Body of pancreas (tissue), 4 donors: ENCODE measurements at regions not wholly inside any gene's neighbourhood (a gene's known extent, or its start where the extent isn't known, plus 50 kb on each side); places are given as distances from the start of the nearest gene placed in this dataset.

Source experiments
- ATAC-seq: fragments of 150-250 bp; one replicate; pipeline ENCODE4 v1.9.1; 2016
- DNase-seq, 4 donors: peaks; one replicate each; pipeline ENCODE4 v3.0.0-alpha.2; 2019
- H3K27ac ChIP-seq, 4 donors: fragments of 200-600 bp; sonication (generic); 1 replicate in 3 of 4; 2 replicates in 1 of 4; pipeline versions ENCODE4 v1.5.1 to v1.6.1; 2016 to 2019; ENCODE audit warnings: mild to moderate bottlenecking in 1 of 4, mixed read lengths in 1 of 4, moderate library complexity in 1 of 4
- H3K27me3 ChIP-seq, 2 donors: fragments of 200-600 bp; sonication (generic); one replicate each; pipeline ENCODE4 v1.6.0; 2016; ENCODE audit warnings: mild to moderate bottlenecking in 1 of 2
- H3K36me3 ChIP-seq, 2 donors: fragments of 200-600 bp; sonication (generic); replicated peaks in 1 of 2; 2 replicates each; pipeline ENCODE4 v1.5.1; 2016; ENCODE audit warnings: low read depth in 2 of 2; ENCODE audit not compliant: insufficient read depth in 1 of 2
- H3K4me1 ChIP-seq: fragments of 200-600 bp; sonication (generic); one replicate; pipeline ENCODE4 v1.6.0; 2016
- H3K4me3 ChIP-seq, 2 donors: fragments of 200-600 bp; sonication (generic); 1 replicate in 1 of 2; 2 replicates in 1 of 2; pipeline ENCODE4 v1.5.1; 2016 to 2019
- H3K9me3 ChIP-seq, 3 donors: fragments of 200-600 bp; sonication (generic); 1 replicate in 2 of 3; 2 replicates in 1 of 3; pipeline ENCODE4 v1.5.1; 2016
- CTCF ChIP-seq, 7 experiments: fragments of 450-650 bp in 4 of 7; fragments of 200-600 bp in 3 of 7; sonication (generic) in 3 of 7; IDR thresholded peaks; one replicate each; pipeline ENCODE4 v1.5.1; 2016 to 2019; ENCODE audit warnings: antibody characterized with exemption in 7 of 7
- POLR2A ChIP-seq, 3 donors: fragments of 450-650 bp; IDR thresholded peaks; one replicate each; pipeline ENCODE4 v1.6.1; 2016; ENCODE audit warnings: antibody characterized with exemption in 3 of 3, mild to moderate bottlenecking in 2 of 3
- WGBS, 2 donors: methylation state at CpG; one replicate each; pipeline ENCODE4 v1.1.5; 2017; 5-methylcytosine and 5-hydroxymethylcytosine counted together
- intact Hi-C: fragments of 100-400 bp; cut with DNase I; formaldehyde crosslinking; loops from one replicate; pipeline ENCODE4 v1.15.1; 2023

- DNase-seq: no peak
- H3K27ac ChIP-seq: no peak overlapping the region
- WGBS, 2 donors: 80 to 86% methylated on average over 3 of the region's 3 CpGs
- no peak for ATAC-seq
- no peak for TF ChIP-seq POLR2A (IDR thresholded peaks at IDR 0.05)
- TF ChIP-seq CTCF (IDR thresholded peaks at IDR 0.05): no peak
- H3K9me3 ChIP-seq: no peaks in the 10 kb centered on the region
- intact Hi-C loops: no loop called here
- H3K36me3 ChIP-seq: no peaks in the 10 kb centered on the region
- H3K27me3 ChIP-seq: no peaks in the 10 kb centered on the region
- no peak overlapping the region for H3K4me3 ChIP-seq
- no peaks in the 10 kb centered on the region for H3K4me1 ChIP-seq
These were observed 134.7 kb downstream of the SOX9 start for GRCh38 chr17:72255481-72255880.

GRCh38 chr17:72258711-72259110 is 137.9 kb downstream of the SOX9 start:
- H3K36me3 ChIP-seq: no peaks in the 10 kb centered on the region
- H3K27ac ChIP-seq: no peak overlapping the region
- no peaks in the 10 kb centered on the region for H3K4me1 ChIP-seq
- H3K9me3 ChIP-seq: no peaks in the 10 kb centered on the region
- H3K27me3 ChIP-seq: peaks cover 0 to 2% of the 10 kb centered on the region in 2 donors
- intact Hi-C loops: no loop called here
- 89 to 100% methylated on average over 3 of the region's 3 CpGs for WGBS, 2 donors
- no peak overlapping the region for H3K4me3 ChIP-seq
- DNase-seq: no peak
- TF ChIP-seq CTCF (IDR thresholded peaks at IDR 0.05) (no peak), POLR2A (IDR thresholded peaks at IDR 0.05) (no peak)
- no peak for ATAC-seq

- Histone ChIP-seq H3K27ac (no peak overlapping the region), H3K4me1 (no peaks in the 10 kb centered on the region), H3K9me3 (no peaks in the 10 kb centered on the region), H3K36me3 (no peaks in the 10 kb centered on the region), H3K4me3 (no peak overlapping the region), H3K27me3 (peaks cover 0 to 2% of the 10 kb centered on the region in 2 donors)
- TF ChIP-seq CTCF (IDR thresholded peaks at IDR 0.05): no peak
- TF ChIP-seq POLR2A (IDR thresholded peaks at IDR 0.05): no peak
- ATAC-seq (no peak), DNase-seq (no peak)
- intact Hi-C loops: no loop called here
- WGBS, 2 donors: 72 to 79% methylated on average over 6 of the region's 6 CpGs
These were observed 139.1 kb downstream of the SOX9 start for GRCh38 chr17:72259922-72260321.

- TF ChIP-seq CTCF (IDR thresholded peaks at IDR 0.05) (no peak), POLR2A (IDR thresholded peaks at IDR 0.05) (no peak)
- Histone ChIP-seq H3K36me3 (no peaks in the 10 kb centered on the region), H3K4me3 (no peak overlapping the region), H3K9me3 (no peaks in the 10 kb centered on the region), H3K4me1 (no peaks in the 10 kb centered on the region), H3K27me3 (peaks cover 0 to 2% of the 10 kb centered on the region in 2 donors), H3K27ac (no peak overlapping the region)
- no peak for DNase-seq
- intact Hi-C loops: no loop called here
- ATAC-seq: no peak
These were observed 141.9 kb downstream of the SOX9 start for GRCh38 chr17:72262766-72263165.

GRCh38 chr17:72264682-72265405 is 144.0 kb downstream of the SOX9 start:
- H3K9me3 ChIP-seq: no peaks in the 10 kb centered on the region
- no peaks in the 10 kb centered on the region for H3K4me1 ChIP-seq
- no peak for DNase-seq
- TF ChIP-seq POLR2A (IDR thresholded peaks at IDR 0.05) (no peak), CTCF (IDR thresholded peaks at IDR 0.05) (no peak)
- ATAC-seq: no peak
- 85 to 91% methylated on average over 4 of the region's 4 CpGs for WGBS, 2 donors
- H3K36me3 ChIP-seq: no peaks in the 10 kb centered on the region
- H3K27ac ChIP-seq: no peak overlapping the region
- H3K4me3 ChIP-seq: no peak overlapping the region
- intact Hi-C loops: no loop called here
- H3K27me3 ChIP-seq: peaks cover 0 to 2% of the 10 kb centered on the region in 2 donors
